Right lobe of liver (tissue), 4 donors: ENCODE measurements at regions not wholly inside any gene's neighbourhood (a gene's known extent, or its start where the extent isn't known, plus 50 kb on each side); places are given as distances from the start of the nearest gene placed in this dataset.

ENCODE experiments used
- CTCF ChIP-seq, 4 donors: fragments of 200-600 bp in 3 of 4; fragments of 450-650 bp in 1 of 4; IDR thresholded peaks; one replicate each; pipeline versions ENCODE4 v1.5.1 to v1.8.0; 2016 to 2022; ENCODE audit warnings: antibody characterized with exemption in 4 of 4, mild to moderate bottlenecking in 2 of 4
- POLR2A ChIP-seq: fragments of 450-650 bp; IDR thresholded peaks from one replicate; pipeline ENCODE4 v1.6.1; 2017; ENCODE audit warnings: antibody characterized with exemption, mild to moderate bottlenecking
- donor health status: DM: no; HTN: no; CAD: no.
- donor health status: DM: no; HTN: no; CAD: no.
- donor health status: DM: no; HTN: yes; CAD: no.

- TF ChIP-seq CTCF (IDR thresholded peaks at IDR 0.05) (no peak), POLR2A (no peak)
These were observed 247.2 kb downstream of the KIF4B start for GRCh38 chr5:155260798-155261197.
